ENCODE measurements at regions not wholly inside any gene's neighbourhood (a gene's known extent, or its start where the extent isn't known, plus 50 kb on each side); places are given as distances from the start of the nearest gene placed in this dataset.

DNA sequence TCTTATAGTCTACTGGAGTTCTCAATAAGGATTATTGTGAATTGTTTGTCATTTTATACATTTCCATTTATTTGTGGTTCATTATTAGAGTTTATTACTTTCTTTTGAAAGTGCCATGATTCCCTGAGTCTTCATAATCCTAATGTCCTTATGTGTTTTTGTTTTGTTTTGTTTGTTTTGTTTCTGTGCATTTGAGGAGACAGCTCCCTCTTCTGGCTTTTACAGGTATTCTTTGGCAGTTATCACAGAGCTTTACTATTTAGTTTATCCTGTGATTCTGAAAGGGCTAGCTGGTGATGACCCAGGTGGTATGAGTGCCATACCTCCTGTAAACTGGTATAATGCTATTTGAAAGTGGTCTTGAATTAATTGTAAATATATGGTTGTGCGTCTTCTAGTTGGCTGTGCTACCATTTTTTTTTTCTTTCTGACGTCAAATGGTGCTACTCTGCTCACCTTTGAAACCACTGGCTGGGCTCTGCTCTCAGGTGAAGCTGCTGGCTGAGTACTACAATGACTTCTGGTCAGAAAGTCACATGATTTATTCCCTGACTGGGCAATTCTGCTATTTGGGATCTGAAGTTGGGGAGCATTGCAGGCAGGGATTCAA, 751.2 kb downstream of the JRKL start:
- TF ChIP-seq EZH2 (IDR thresholded peaks at IDR 0.05; ENCODE audit: borderline replicate concordance, low read length) = no peak
- TF ChIP-seq, protein P1, sequence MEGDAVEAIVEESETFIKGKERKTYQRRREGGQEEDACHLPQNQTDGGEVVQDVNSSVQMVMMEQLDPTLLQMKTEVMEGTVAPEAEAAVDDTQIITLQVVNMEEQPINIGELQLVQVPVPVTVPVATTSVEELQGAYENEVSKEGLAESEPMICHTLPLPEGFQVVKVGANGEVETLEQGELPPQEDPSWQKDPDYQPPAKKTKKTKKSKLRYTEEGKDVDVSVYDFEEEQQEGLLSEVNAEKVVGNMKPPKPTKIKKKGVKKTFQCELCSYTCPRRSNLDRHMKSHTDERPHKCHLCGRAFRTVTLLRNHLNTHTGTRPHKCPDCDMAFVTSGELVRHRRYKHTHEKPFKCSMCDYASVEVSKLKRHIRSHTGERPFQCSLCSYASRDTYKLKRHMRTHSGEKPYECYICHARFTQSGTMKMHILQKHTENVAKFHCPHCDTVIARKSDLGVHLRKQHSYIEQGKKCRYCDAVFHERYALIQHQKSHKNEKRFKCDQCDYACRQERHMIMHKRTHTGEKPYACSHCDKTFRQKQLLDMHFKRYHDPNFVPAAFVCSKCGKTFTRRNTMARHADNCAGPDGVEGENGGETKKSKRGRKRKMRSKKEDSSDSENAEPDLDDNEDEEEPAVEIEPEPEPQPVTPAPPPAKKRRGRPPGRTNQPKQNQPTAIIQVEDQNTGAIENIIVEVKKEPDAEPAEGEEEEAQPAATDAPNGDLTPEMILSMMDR (IDR thresholded peaks at IDR 0.05; ENCODE audit: low read length) = peak; percentile 59
